Endothelial cell of umbilical vein (primary cell): ENCODE measurements at regions not wholly inside any gene's neighbourhood (a gene's known extent, or its start where the extent isn't known, plus 50 kb on each side); places are given as distances from the start of the nearest gene placed in this dataset.

Experiments used
- BruUV-seq: library from RNA; stranded (reverse); fragments of 400-500 nt; replicated peaks from 2 replicates; lab custom pipeline; 2021; lab: Mats Ljungman, UMichigan
- CTCF ChIA-PET: fragments of 300-600, 350-600 bp; sonication (Branson Sonifier 250); formaldehyde crosslinking; loops from one replicate; lab custom pipeline; 2021; ENCODE audit warnings: antibody characterized with exemption, inconsistent platforms; lab: Charles Lee
- POLR2A ChIA-PET: fragments of 300-600, 350-600 bp; sonication (Branson Sonifier 250); formaldehyde crosslinking; loops from one replicate; lab custom pipeline; 2021; ENCODE audit warnings: antibody characterized with exemption, inconsistent platforms; lab: Charles Lee
- DNase-seq: peaks from one replicate; pipeline ENCODE4 v3.0.0-alpha.2; 2011; ENCODE audit warnings: low read depth, low spot score
- FAIRE-seq: peaks from 2 replicates; lab custom pipeline; 2011; peaks lifted over from hg19 to GRCh38; lab: Jason Lieb, UNC
- H2AFZ ChIP-seq: 2 replicates; pipeline ENCODE4 v1.6.0; 2012; ENCODE audit warnings: low read depth, low read length, control low read depth, inconsistent platforms
- H3K27ac ChIP-seq: 2 replicates; pipeline ENCODE4 v1.5.1; 2011; ENCODE audit warnings: low read depth, mild to moderate bottlenecking, control low read depth, low read length, moderate library complexity; ENCODE audit not compliant: insufficient read depth
- H3K27me3 ChIP-seq, 2 experiments: 2 replicates each; pipeline versions ENCODE4 v1.6.0 to v1.6.1; 2011; ENCODE audit warnings: low read length in 2 of 2, mixed read lengths in 1 of 2; ENCODE audit not compliant: control insufficient read depth in 2 of 2, insufficient read depth in 2 of 2
- H3K36me3 ChIP-seq, 2 experiments: 2 replicates in 1 of 2; 3 replicates in 1 of 2; pipeline ENCODE4 v1.5.1; 2011; ENCODE audit warnings: low read length in 2 of 2, mild to moderate bottlenecking in 1 of 2, moderate library complexity in 1 of 2; ENCODE audit not compliant: control insufficient read depth in 2 of 2, insufficient read depth in 2 of 2; ENCODE audit errors: extremely low read depth in 1 of 2
- H3K4me1 ChIP-seq: 3 replicates; pipeline ENCODE4 v1.5.1; 2011; ENCODE audit warnings: mild to moderate bottlenecking, low read length; ENCODE audit not compliant: control insufficient read depth, insufficient read depth; ENCODE audit errors: extremely low read depth
- H3K4me2 ChIP-seq: 2 replicates; pipeline ENCODE4 v1.6.1; 2011; ENCODE audit warnings: low read length, control low read depth, mixed read lengths; ENCODE audit not compliant: insufficient read depth
- H3K4me3 ChIP-seq, 3 experiments: fragments of 200-600 bp in 1 of 3; sonication (generic), shearing (Covaris generic) in 1 of 3; replicated peaks in 1 of 3; 2 replicates each; pipeline ENCODE4 v1.5.1; 2011 to 2016; ENCODE audit warnings: control low read depth in 3 of 3, low read length in 3 of 3, mild to moderate bottlenecking in 2 of 3, inconsistent platforms in 1 of 3, low read depth in 1 of 3, moderate library complexity in 1 of 3; ENCODE audit not compliant: insufficient read depth in 1 of 3
- H3K79me2 ChIP-seq: 2 replicates; pipeline ENCODE4 v1.6.0; 2012; ENCODE audit warnings: low read length, inconsistent platforms; ENCODE audit not compliant: control insufficient read depth, insufficient read depth
- H3K9ac ChIP-seq: replicated peaks from 2 replicates; pipeline ENCODE3; 2011; ENCODE audit warnings: low read length, control low read depth; ENCODE audit not compliant: insufficient read depth; ENCODE audit errors: extremely low read depth
- H3K9me1 ChIP-seq: replicated peaks from 3 replicates; pipeline ENCODE4 v1.6.0; 2011; ENCODE audit warnings: mild to moderate bottlenecking, low read length; ENCODE audit not compliant: control insufficient read depth, insufficient read depth; ENCODE audit errors: extremely low read depth
- H3K9me3 ChIP-seq: replicated peaks from 2 replicates; pipeline ENCODE4 v1.5.1; 2012; ENCODE audit warnings: low read length, inconsistent platforms; ENCODE audit not compliant: control insufficient read depth, insufficient read depth
- H4K20me1 ChIP-seq: replicated peaks from 2 replicates; pipeline ENCODE3; 2011; ENCODE audit warnings: mild to moderate bottlenecking, low read length; ENCODE audit not compliant: control insufficient read depth, insufficient read depth; ENCODE audit errors: extremely low read depth
- CTCF ChIP-seq, 2 donors: IDR thresholded peaks; 1 replicate in 1 of 2; 2 replicates in 1 of 2; pipeline ENCODE4 v1.5.1; 2011; ENCODE audit warnings: low read length in 2 of 2, mild to moderate bottlenecking in 2 of 2, moderate library complexity in 2 of 2, control low read depth in 1 of 2, inconsistent platforms in 1 of 2, low read depth in 1 of 2; ENCODE audit not compliant: insufficient read depth in 1 of 2; ENCODE audit errors: extremely low read depth in 1 of 2
- EZH2 ChIP-seq: IDR thresholded peaks from 2 replicates; pipeline ENCODE4 v1.6.1; 2012; ENCODE audit warnings: borderline replicate concordance, low read depth, mild to moderate bottlenecking, moderate library complexity, low read length, inconsistent platforms; ENCODE audit not compliant: severe bottlenecking
- FOS ChIP-seq: IDR thresholded peaks from 2 replicates; pipeline ENCODE4 v1.6.1; 2011; ENCODE audit warnings: mild to moderate bottlenecking, low read length, moderate library complexity, borderline replicate concordance; ENCODE audit not compliant: insufficient read depth
- GATA2 ChIP-seq: IDR thresholded peaks from 2 replicates; pipeline ENCODE4 v1.7.0; 2011; ENCODE audit warnings: low read depth, mild to moderate bottlenecking, moderate library complexity, mixed read lengths, low read length; ENCODE audit not compliant: insufficient read length, insufficient read depth
- JUN ChIP-seq: IDR thresholded peaks from 2 replicates; pipeline ENCODE4 v1.6.1; 2011; ENCODE audit warnings: borderline replicate concordance, low read depth; ENCODE audit not compliant: insufficient read length, insufficient read depth
- MAX ChIP-seq: IDR thresholded peaks from 2 replicates; pipeline ENCODE4 v1.6.1; 2011; ENCODE audit not compliant: insufficient read depth, insufficient read length
- MYC ChIP-seq: IDR thresholded peaks from one replicate; pipeline ENCODE4 v1.6.1; 2011; ENCODE audit warnings: mild to moderate bottlenecking, low read depth, low read length
- POLR2A ChIP-seq: IDR thresholded peaks from 2 replicates; pipeline ENCODE4 v1.6.1; 2012; ENCODE audit warnings: low read depth, mild to moderate bottlenecking, control low read depth, low read length
- POLR2AphosphoS5 ChIP-seq: IDR thresholded peaks from 2 replicates; pipeline ENCODE4 v1.6.1; 2012; ENCODE audit warnings: low read depth, mild to moderate bottlenecking, control low read depth, low read length, moderate library complexity; ENCODE audit not compliant: insufficient read depth
- dilution Hi-C: fragments of 300-500 bp; cut with MboI; formaldehyde crosslinking; loops from one replicate; pipeline ENCODE4 v1.15.0; 2019; ENCODE audit warnings: low sequenced_read_pairs; ENCODE audit not compliant: extremely low pct_ligation_motif_present
- intact Hi-C: fragments of 100-400 bp; cut with micrococcal nuclease; formaldehyde crosslinking; loops from one replicate; pipeline ENCODE4 v1.10.0; 2022

GRCh38 chr17:14777291-14777690 lies 476.4 kb downstream of the HS3ST3B1 start:
- H3K27ac ChIP-seq, result no peak overlapping the region
- no peaks in the 10 kb centered on the region for H3K9me3 ChIP-seq
- no TSS peak for BruUV-seq
- H3K4me3 ChIP-seq, result no peak overlapping the region
- ChIA-PET POLR2A (no interaction called here), CTCF (no interaction called here)
- H4K20me1 ChIP-seq, result no peaks in the 10 kb centered on the region
- H3K9me1 ChIP-seq, result no peaks in the 10 kb centered on the region
- TF ChIP-seq POLR2A, result no peak
- TF ChIP-seq CTCF (IDR thresholded peaks at IDR 0.05; ENCODE audit: extremely low read depth in 1 of 2, insufficient read depth in 1 of 2, low read depth in 1 of 2, low read length in 2 of 2), result no peak
- no peak for TF ChIP-seq MYC
- no peak for TF ChIP-seq MAX
- TF ChIP-seq FOS, result no peak
- TF ChIP-seq POLR2AphosphoS5, result no peak
- TF ChIP-seq JUN, result no peak
- no peak for TF ChIP-seq GATA2
- TF ChIP-seq EZH2, result no peak
- H3K4me2 ChIP-seq, result no peak overlapping the region
- intact Hi-C loops, result no loop called here
- H3K36me3 ChIP-seq, result no peaks in the 10 kb centered on the region
- no peak overlapping the region for H2AFZ ChIP-seq
- no peak for FAIRE-seq
- H3K79me2 ChIP-seq, result no peaks in the 10 kb centered on the region
- H3K27me3 ChIP-seq, result no peaks in the 10 kb centered on the region
- DNase-seq, result no peak
- dilution Hi-C loops, result no loop called here
- H3K9ac ChIP-seq, result no peak overlapping the region
- no peaks in the 10 kb centered on the region for H3K4me1 ChIP-seq
